Panc1 (cell line): ENCODE measurements at regions not wholly inside any gene's neighbourhood (a gene's known extent, or its start where the extent isn't known, plus 50 kb on each side); places are given as distances from the start of the nearest gene placed in this dataset.

Source experiments
- ATAC-seq: fragments of 200-7000 bp; cut with Tn5 transposase; 2 replicates; pipeline ENCODE4 v1.9.1; 2020; ENCODE audit warnings: mild to moderate bottlenecking, moderate library complexity
- BruUV-seq: library from RNA; stranded (reverse); fragments of 400-500 nt; replicated peaks from 2 replicates; lab custom pipeline; 2021; lab: Mats Ljungman, UMichigan
- CTCF ChIA-PET: fragments of 300-600 bp; sonication (Branson Sonifier 250); formaldehyde crosslinking; loops from one replicate; lab custom pipeline; 2022; ENCODE audit warnings: antibody characterized with exemption; lab: Charles Lee
- POLR2A ChIA-PET: fragments of 300-600 bp; sonication (Branson Sonifier 250); formaldehyde crosslinking; loops from one replicate; lab custom pipeline; 2022; ENCODE audit warnings: antibody characterized with exemption; lab: Charles Lee
- DNase-seq: peaks from one replicate; pipeline ENCODE4 v3.0.0-alpha.2; 2010; ENCODE audit warnings: low read depth, low spot score
- H3K27ac ChIP-seq: 2 replicates; pipeline ENCODE4 v1.5.1; 2011; ENCODE audit warnings: mild to moderate bottlenecking, low read length, inconsistent platforms
- H3K27me3 ChIP-seq: fragments of 200-500 bp; sonication (Bioruptor generic); 2 replicates; pipeline ENCODE4 v1.6.0; 2014; ENCODE audit warnings: low read length, inconsistent platforms; ENCODE audit not compliant: control insufficient read depth, insufficient read depth
- H3K36me3 ChIP-seq: fragments of 200-500 bp; sonication (Bioruptor generic); 2 replicates; pipeline ENCODE4 v1.5.1; 2014; ENCODE audit warnings: inconsistent platforms, mild to moderate bottlenecking, low read length, moderate library complexity; ENCODE audit not compliant: control insufficient read depth, insufficient read depth
- H3K4me1 ChIP-seq: 2 replicates; pipeline ENCODE4 v1.5.1; 2011; ENCODE audit warnings: inconsistent platforms, mild to moderate bottlenecking, low read length, moderate library complexity; ENCODE audit not compliant: control insufficient read depth, insufficient read depth
- H3K4me3 ChIP-seq, 2 experiments: 2 replicates each; pipeline ENCODE4 v1.5.1; 2011 to 2012; ENCODE audit warnings: low read depth in 2 of 2, low read length in 2 of 2, mild to moderate bottlenecking in 2 of 2, inconsistent platforms in 1 of 2, moderate library complexity in 1 of 2
- H3K9me3 ChIP-seq: fragments of 200-500 bp; sonication (Bioruptor generic); 2 replicates; pipeline ENCODE4 v1.5.1; 2014; ENCODE audit warnings: low read depth, mild to moderate bottlenecking, inconsistent platforms, low read length, moderate library complexity; ENCODE audit not compliant: control insufficient read depth, insufficient read depth
- POLR2AphosphoS5 ChIP-seq: IDR thresholded peaks from 2 replicates; pipeline ENCODE4 v1.6.1; 2012; ENCODE audit warnings: mild to moderate bottlenecking, low read depth, low read length, moderate library complexity
- TCF7L2 ChIP-seq: IDR thresholded peaks from 2 replicates; pipeline ENCODE4 v1.6.1; 2011; ENCODE audit warnings: mild to moderate bottlenecking, low read depth, low read length, inconsistent platforms
- in situ Hi-C: cut with HindIII; loops from 2 replicates; pipeline ENCODE4 v1.10.0; 2016; ENCODE audit warnings: low sequenced_read_pairs, low pct_unique_long_range_greater_than_20kb
- intact Hi-C: fragments of 100-400 bp; cut with micrococcal nuclease; formaldehyde crosslinking; loops from one replicate; pipeline ENCODE4 v1.10.0; 2022; ENCODE audit not compliant: unreplicated experiment
- TF ChIP-seq, protein P1 (sequence below), 2 experiments: IDR thresholded peaks; 2 replicates each; pipeline ENCODE4 v1.6.1; 2011 to 2012; ENCODE audit warnings: low read depth in 2 of 2, control low read depth in 1 of 2, low read length in 1 of 2, mild to moderate bottlenecking in 1 of 2, moderate library complexity in 1 of 2; ENCODE audit not compliant: insufficient read depth in 1 of 2

- no peaks in the 10 kb centered on the region for H3K27me3 ChIP-seq
- in situ Hi-C loops (no loop called here), intact Hi-C loops (no loop called here)
- DNase-seq (no peak), ATAC-seq (no peak)
- no peaks in the 10 kb centered on the region for H3K4me1 ChIP-seq
- H3K9me3 ChIP-seq = no peaks in the 10 kb centered on the region
- H3K27ac ChIP-seq = no peak overlapping the region
- no TSS peak for BruUV-seq
- no peak overlapping the region for H3K4me3 ChIP-seq
- ChIA-PET POLR2A (no interaction called here), CTCF (no interaction called here)
- no peaks in the 10 kb centered on the region for H3K36me3 ChIP-seq
- TF ChIP-seq, protein P1, sequence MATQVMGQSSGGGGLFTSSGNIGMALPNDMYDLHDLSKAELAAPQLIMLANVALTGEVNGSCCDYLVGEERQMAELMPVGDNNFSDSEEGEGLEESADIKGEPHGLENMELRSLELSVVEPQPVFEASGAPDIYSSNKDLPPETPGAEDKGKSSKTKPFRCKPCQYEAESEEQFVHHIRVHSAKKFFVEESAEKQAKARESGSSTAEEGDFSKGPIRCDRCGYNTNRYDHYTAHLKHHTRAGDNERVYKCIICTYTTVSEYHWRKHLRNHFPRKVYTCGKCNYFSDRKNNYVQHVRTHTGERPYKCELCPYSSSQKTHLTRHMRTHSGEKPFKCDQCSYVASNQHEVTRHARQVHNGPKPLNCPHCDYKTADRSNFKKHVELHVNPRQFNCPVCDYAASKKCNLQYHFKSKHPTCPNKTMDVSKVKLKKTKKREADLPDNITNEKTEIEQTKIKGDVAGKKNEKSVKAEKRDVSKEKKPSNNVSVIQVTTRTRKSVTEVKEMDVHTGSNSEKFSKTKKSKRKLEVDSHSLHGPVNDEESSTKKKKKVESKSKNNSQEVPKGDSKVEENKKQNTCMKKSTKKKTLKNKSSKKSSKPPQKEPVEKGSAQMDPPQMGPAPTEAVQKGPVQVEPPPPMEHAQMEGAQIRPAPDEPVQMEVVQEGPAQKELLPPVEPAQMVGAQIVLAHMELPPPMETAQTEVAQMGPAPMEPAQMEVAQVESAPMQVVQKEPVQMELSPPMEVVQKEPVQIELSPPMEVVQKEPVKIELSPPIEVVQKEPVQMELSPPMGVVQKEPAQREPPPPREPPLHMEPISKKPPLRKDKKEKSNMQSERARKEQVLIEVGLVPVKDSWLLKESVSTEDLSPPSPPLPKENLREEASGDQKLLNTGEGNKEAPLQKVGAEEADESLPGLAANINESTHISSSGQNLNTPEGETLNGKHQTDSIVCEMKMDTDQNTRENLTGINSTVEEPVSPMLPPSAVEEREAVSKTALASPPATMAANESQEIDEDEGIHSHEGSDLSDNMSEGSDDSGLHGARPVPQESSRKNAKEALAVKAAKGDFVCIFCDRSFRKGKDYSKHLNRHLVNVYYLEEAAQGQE (IDR thresholded peaks at IDR 0.05; ENCODE audit: insufficient read depth in 1 of 2, low read depth in 2 of 2, low read length in 1 of 2) = no peak
- TF ChIP-seq POLR2AphosphoS5 (no peak), TCF7L2 (no peak)
Measured at GRCh38 chr2:159849160-159849813, 51.3 kb upstream of the CD302 start.
